Lower leg skin (tissue), 4 donors: ENCODE measurements at regions not wholly inside any gene's neighbourhood (a gene's known extent, or its start where the extent isn't known, plus 50 kb on each side); places are given as distances from the start of the nearest gene placed in this dataset.
A peak's percentile ranks its signal among the peaks of the same experiment; 100 is the strongest.

ENCODE experiments used
- DNase-seq, 2 donors: peaks; one replicate each; pipeline ENCODE4 v3.0.0-alpha.2; 2019; ENCODE audit warnings: low spot score in 2 of 2
- H3K4me3 ChIP-seq: fragments of 200-600 bp; sonication (generic); 2 replicates; pipeline ENCODE4 v1.5.1; 2017; ENCODE audit warnings: mild to moderate bottlenecking, low read depth; ENCODE audit not compliant: poor library complexity, severe bottlenecking
- CTCF ChIP-seq, 3 donors: fragments of 450-650 bp; IDR thresholded peaks; one replicate each; pipeline ENCODE4 v1.5.1; 2016; ENCODE audit warnings: antibody characterized with exemption in 3 of 3, mild to moderate bottlenecking in 3 of 3, moderate library complexity in 2 of 3
- POLR2A ChIP-seq, 2 donors: fragments of 450-650 bp; IDR thresholded peaks; one replicate each; pipeline ENCODE4 v1.6.1; 2016 to 2017; ENCODE audit warnings: antibody characterized with exemption in 2 of 2, mild to moderate bottlenecking in 1 of 2, moderate library complexity in 1 of 2
- WGBS, 2 donors: methylation state at CpG; one replicate each; pipeline ENCODE4 v1.1.5; 2018; 5-methylcytosine and 5-hydroxymethylcytosine counted together
- intact Hi-C: fragments of 100-400 bp; cut with DNase I; formaldehyde crosslinking; loops from one replicate; pipeline ENCODE4 v1.15.0; 2023; ENCODE audit warnings: low total_unique reads

GRCh38 chr6:56767892-56768531 lies 125.3 kb upstream of the DST start:
- TF ChIP-seq CTCF (IDR thresholded peaks at IDR 0.05) (no peak), POLR2A (IDR thresholded peaks at IDR 0.05) (no peak)
- intact Hi-C loops, result no loop called here

DNA sequence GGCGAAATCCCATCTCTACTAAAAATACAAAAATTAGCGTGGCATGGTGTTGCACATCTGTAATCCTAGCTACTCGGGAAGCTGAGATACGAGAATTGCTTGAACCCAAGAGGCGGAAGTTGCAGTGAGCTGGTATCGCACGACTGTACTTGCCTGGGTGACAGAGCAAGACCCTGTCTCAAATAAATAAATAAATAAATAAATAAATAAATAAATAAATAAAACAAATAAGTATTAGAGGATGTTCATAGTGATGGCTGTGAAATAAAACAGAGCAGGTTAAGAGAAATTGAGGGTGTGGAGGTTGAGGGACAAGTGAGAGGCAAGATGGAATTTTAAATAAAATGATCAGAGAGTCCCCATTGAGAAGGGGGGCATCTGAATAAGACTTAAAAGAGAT lies 124.7 kb upstream of the DST start:
- intact Hi-C loops, result no loop called here
- 92 to 98% methylated on average over 7 of the region's 7 CpGs for WGBS, 2 donors
- DNase-seq, result no peak
- no peak for TF ChIP-seq CTCF (IDR thresholded peaks at IDR 0.05)
- TF ChIP-seq POLR2A (IDR thresholded peaks at IDR 0.05), result no peak
- H3K4me3 ChIP-seq, result no peak overlapping the region

More at GRCh38 chr6:56767892-56768531, 125.3 kb upstream of the DST start:
- no peak for DNase-seq
- 75 to 82% methylated on average over 4 of the region's 4 CpGs for WGBS, 2 donors
- H3K4me3 ChIP-seq, result no peak overlapping the region

GRCh38 chr6:56766806-56767178 lies 124.1 kb upstream of the DST start:
- intact Hi-C loops, result no loop called here

DNA sequence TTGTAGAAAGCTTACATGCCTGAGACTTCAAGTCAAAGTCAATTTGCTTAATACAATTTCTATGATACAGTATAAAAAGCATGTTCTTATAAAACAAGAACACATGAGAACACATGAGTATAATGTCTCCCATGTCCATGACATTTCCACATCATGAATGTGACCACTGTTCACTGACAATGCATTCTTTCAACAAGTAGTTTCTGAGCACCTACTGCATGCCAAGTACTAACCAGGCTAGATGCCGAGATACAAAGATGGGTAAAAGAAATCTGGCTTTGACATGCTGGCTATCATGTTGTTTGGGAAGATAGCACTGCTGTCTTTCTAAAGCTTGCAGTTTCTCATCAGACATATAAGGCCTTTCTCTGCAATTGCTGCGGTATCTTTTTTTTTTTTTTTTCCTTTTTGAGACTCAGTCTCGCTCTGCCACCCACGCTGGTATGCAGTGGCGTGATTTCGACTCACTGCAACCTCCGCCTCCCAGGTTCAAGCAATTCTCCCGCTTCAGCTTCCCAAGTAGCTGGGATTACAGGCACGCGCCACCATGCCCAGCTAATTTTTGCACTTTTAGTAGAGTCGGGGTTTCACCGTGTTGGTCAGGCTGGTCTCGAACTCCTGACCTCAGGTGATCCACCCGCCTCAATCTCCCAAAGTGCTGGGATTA lies 123.6 kb upstream of the DST start:
- no peak for DNase-seq
- WGBS, 2 donors, result 90 to 93% methylated on average over 14 of the region's 14 CpGs
- intact Hi-C loops, result no loop called here
- TF ChIP-seq CTCF (IDR thresholded peaks at IDR 0.05) (no peak), POLR2A (IDR thresholded peaks at IDR 0.05) (no peak)
- H3K4me3 ChIP-seq, result no peak overlapping the region

More at GRCh38 chr6:56766806-56767178, 124.1 kb upstream of the DST start:
- WGBS, 2 donors, result 45 to 73% methylated on average over 1 of the region's 1 CpG
- no peak for TF ChIP-seq POLR2A (IDR thresholded peaks at IDR 0.05)
- no peak for DNase-seq
- H3K4me3 ChIP-seq, result no peak overlapping the region

- intact Hi-C loops, result no loop called here
- DNase-seq, result no peak
- H3K4me3 ChIP-seq, result no peak overlapping the region
- TF ChIP-seq CTCF (IDR thresholded peaks at IDR 0.05) (no peak), POLR2A (IDR thresholded peaks at IDR 0.05) (no peak)
- WGBS, 2 donors, result 63 to 69% methylated on average over 2 of the region's 2 CpGs
Observed at GRCh38 chr6:56765494-56765893, 122.8 kb upstream of the DST start.

DNA sequence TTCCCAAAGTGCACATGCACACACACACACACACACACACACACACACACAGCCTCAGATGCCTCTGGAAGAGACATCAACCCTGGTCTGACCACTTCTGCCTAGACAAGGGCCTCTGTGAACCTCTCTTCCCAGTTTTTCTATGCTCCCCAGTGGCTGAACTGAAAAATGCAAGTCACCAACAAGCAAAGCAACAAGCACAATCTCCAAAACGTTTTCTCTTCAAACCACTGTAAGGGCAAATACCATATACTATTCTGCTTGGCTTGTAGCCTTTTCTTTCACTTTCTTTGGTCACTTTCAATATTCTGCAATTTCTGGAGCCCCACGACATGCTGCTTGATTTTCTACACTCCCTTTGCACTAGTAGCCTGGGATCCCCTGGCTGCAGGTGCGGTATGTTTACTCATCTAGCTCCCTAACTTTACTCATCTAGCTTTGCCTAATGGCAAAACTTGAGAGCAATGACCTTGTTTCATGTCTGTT lies 121.4 kb upstream of the DST start:
- peak in 1 of 3 donors; percentile 25 for TF ChIP-seq CTCF (IDR thresholded peaks at IDR 0.05)
- no peak for TF ChIP-seq POLR2A (IDR thresholded peaks at IDR 0.05)
- intact Hi-C loops, result no loop called here
- DNase-seq, result no peak
- H3K4me3 ChIP-seq, result no peak overlapping the region
- WGBS, 2 donors, result 49 to 54% methylated on average over 3 of the region's 3 CpGs
